Small intestine (tissue), 7 donors: ENCODE measurements at regions not wholly inside any gene's neighbourhood (a gene's known extent, or its start where the extent isn't known, plus 50 kb on each side); places are given as distances from the start of the nearest gene placed in this dataset.

ENCODE experiments used
- DNase-seq, 2 donors: peaks; one replicate each; pipeline versions ENCODE4 v3.0.0 to v3.0.0-alpha.2; 2013
- FAIRE-seq: peaks from 2 replicates; lab custom pipeline; 2012; peaks lifted over from hg19 to GRCh38; lab: Jason Lieb, UNC
- H3K27ac ChIP-seq, 3 donors: one replicate each; pipeline ENCODE4 v1.5.1; 2013; ENCODE audit warnings: low read length in 2 of 3, mild to moderate bottlenecking in 2 of 3, control low read depth in 1 of 3, inconsistent platforms in 1 of 3, low read depth in 1 of 3, moderate library complexity in 1 of 3
- H3K27me3 ChIP-seq, 3 donors: one replicate each; pipeline ENCODE4 v1.6.1; 2013; ENCODE audit warnings: low read length in 3 of 3, inconsistent platforms in 1 of 3; ENCODE audit not compliant: control insufficient read depth in 3 of 3, insufficient read depth in 3 of 3
- H3K36me3 ChIP-seq, 3 donors: one replicate each; pipeline ENCODE4 v1.6.1; 2013; ENCODE audit warnings: low read length in 3 of 3, inconsistent platforms in 1 of 3, low read depth in 1 of 3, mild to moderate bottlenecking in 1 of 3, moderate library complexity in 1 of 3; ENCODE audit not compliant: control insufficient read depth in 3 of 3, insufficient read depth in 2 of 3
- H3K4me1 ChIP-seq, 3 donors: one replicate each; pipeline ENCODE4 v1.6.1; 2013; ENCODE audit warnings: low read length in 2 of 3, inconsistent platforms in 1 of 3, low read depth in 1 of 3, mild to moderate bottlenecking in 1 of 3, moderate library complexity in 1 of 3; ENCODE audit not compliant: control insufficient read depth in 3 of 3, insufficient read depth in 2 of 3
- H3K4me3 ChIP-seq, 3 donors: one replicate each; pipeline ENCODE4 v1.5.1; 2013; ENCODE audit warnings: low read length in 3 of 3, control low read depth in 1 of 3, inconsistent platforms in 1 of 3, low read depth in 1 of 3, mild to moderate bottlenecking in 1 of 3, moderate library complexity in 1 of 3
- H3K9me3 ChIP-seq, 2 donors: one replicate each; pipeline ENCODE4 v1.6.1; 2013; ENCODE audit warnings: low read depth in 1 of 2, low read length in 1 of 2; ENCODE audit not compliant: control insufficient read depth in 2 of 2, insufficient read depth in 1 of 2
- WGBS, 3 donors: extraction: QIAGEN DNeasy Blood & Tissue Kit; methylation state at CpG; one replicate each; pipeline ENCODE4 v1.1.7; 2013; 5-methylcytosine and 5-hydroxymethylcytosine counted together
- donor health status: healthy with polysubstance abuse.
- donor health status: control.
- donor health status: control.
- donor health status: Bipolar disorder and iron deficiency.
- donor health status: healthy.

GRCh38 chr4:175444512-175444911, 367.6 kb downstream of the GPM6A start:
- Histone ChIP-seq H3K4me3 (no peak overlapping the region), H3K27ac (no peak overlapping the region), H3K4me1 (no peaks in the 10 kb centered on the region), H3K27me3 (no peaks in the 10 kb centered on the region), H3K36me3 (no peaks in the 10 kb centered on the region), H3K9me3 (no peaks in the 10 kb centered on the region)
- DNase-seq (no peak), FAIRE-seq (no peak)
- WGBS, 3 donors = 37 to 63% (median 46%) methylated on average over 4 of the region's 4 CpGs

DNA sequence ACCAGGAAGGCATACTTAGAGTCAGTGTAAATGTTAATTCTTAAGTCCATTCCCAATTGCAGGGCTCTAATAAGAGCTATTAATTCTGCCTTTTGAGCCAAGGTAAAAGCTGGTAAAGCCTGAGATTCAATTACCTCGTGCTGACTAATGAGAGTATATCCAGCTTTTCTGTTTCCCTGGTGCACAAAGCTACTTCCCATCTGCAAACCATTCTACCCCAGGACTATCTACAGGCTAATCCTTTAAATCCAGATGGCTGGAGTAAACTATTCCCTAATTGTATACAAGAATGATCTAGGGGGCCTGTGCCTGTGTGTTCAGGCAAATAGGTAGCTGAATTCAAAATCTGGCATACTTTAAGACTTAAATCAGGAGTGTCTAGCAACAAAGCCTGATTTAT, 365.0 kb downstream of the GPM6A start:
- no peaks in the 10 kb centered on the region for H3K9me3 ChIP-seq
- WGBS, 3 donors = 4 to 24% (median 4%) methylated on average over 1 of the region's 1 CpG
- FAIRE-seq (no peak), DNase-seq (no peak)
- no peak overlapping the region for H3K27ac ChIP-seq
- H3K36me3 ChIP-seq = no peaks in the 10 kb centered on the region
- no peak overlapping the region for H3K4me3 ChIP-seq
- no peaks in the 10 kb centered on the region for H3K4me1 ChIP-seq
- no peaks in the 10 kb centered on the region for H3K27me3 ChIP-seq

- no peak for DNase-seq
- no peaks in the 10 kb centered on the region for H3K36me3 ChIP-seq
- FAIRE-seq = no peak
- H3K4me3 ChIP-seq = no peak overlapping the region
- no peak overlapping the region for H3K27ac ChIP-seq
- H3K4me1 ChIP-seq = no peaks in the 10 kb centered on the region
- no peaks in the 10 kb centered on the region for H3K27me3 ChIP-seq
- peaks cover 0 to 6% of the 10 kb centered on the region in 2 donors for H3K9me3 ChIP-seq
These were observed 361.6 kb downstream of the GPM6A start for GRCh38 chr4:175450446-175450845.

- H3K27me3 ChIP-seq = no peaks in the 10 kb centered on the region
- DNase-seq (no peak), FAIRE-seq (no peak)
- no peak overlapping the region for H3K27ac ChIP-seq
- H3K4me1 ChIP-seq = no peaks in the 10 kb centered on the region
- H3K36me3 ChIP-seq = no peaks in the 10 kb centered on the region
- H3K9me3 ChIP-seq = peaks cover 0 to 9% of the 10 kb centered on the region in 2 donors
- no peak overlapping the region for H3K4me3 ChIP-seq
- WGBS, 3 donors = 64 to 74% (median 65%) methylated on average over 8 of the region's 8 CpGs
These were observed 360.7 kb downstream of the GPM6A start for GRCh38 chr4:175451238-175451965.

GRCh38 chr4:175453456-175453855, 358.6 kb downstream of the GPM6A start:
- Histone ChIP-seq H3K4me1 (no peaks in the 10 kb centered on the region), H3K9me3 (peaks cover 0 to 9% of the 10 kb centered on the region in 2 donors), H3K27ac (no peak overlapping the region), H3K4me3 (no peak overlapping the region), H3K27me3 (no peaks in the 10 kb centered on the region), H3K36me3 (no peaks in the 10 kb centered on the region)
- DNase-seq (no peak), FAIRE-seq (no peak)
- WGBS, 3 donors = 48 to 61% (median 58%) methylated on average over 2 of the region's 2 CpGs

- FAIRE-seq (no peak), DNase-seq (no peak)
- Histone ChIP-seq H3K4me3 (no peak overlapping the region), H3K27ac (no peak overlapping the region), H3K27me3 (no peaks in the 10 kb centered on the region), H3K4me1 (no peaks in the 10 kb centered on the region), H3K9me3 (peaks cover 0 to 9% of the 10 kb centered on the region in 2 donors), H3K36me3 (no peaks in the 10 kb centered on the region)
These were observed 355.9 kb downstream of the GPM6A start for GRCh38 chr4:175456131-175456530.

- DNase-seq = no peak
- Histone ChIP-seq H3K4me1 (no peaks in the 10 kb centered on the region), H3K27ac (no peak overlapping the region), H3K9me3 (peaks cover 0 to 9% of the 10 kb centered on the region in 2 donors), H3K27me3 (no peaks in the 10 kb centered on the region), H3K4me3 (no peak overlapping the region), H3K36me3 (no peaks in the 10 kb centered on the region)
- no peak for FAIRE-seq
- WGBS, 3 donors = 15 to 49% (median 34%) methylated on average over 2 of the region's 2 CpGs
These were observed 354.1 kb downstream of the GPM6A start for GRCh38 chr4:175457956-175458355.

GRCh38 chr4:175459571-175459970, 352.5 kb downstream of the GPM6A start:
- Histone ChIP-seq H3K9me3 (peaks cover 0 to 9% of the 10 kb centered on the region in 2 donors), H3K27me3 (no peaks in the 10 kb centered on the region), H3K27ac (no peak overlapping the region), H3K36me3 (no peaks in the 10 kb centered on the region), H3K4me3 (no peak overlapping the region), H3K4me1 (no peaks in the 10 kb centered on the region)
- DNase-seq (no peak), FAIRE-seq (no peak)

DNA sequence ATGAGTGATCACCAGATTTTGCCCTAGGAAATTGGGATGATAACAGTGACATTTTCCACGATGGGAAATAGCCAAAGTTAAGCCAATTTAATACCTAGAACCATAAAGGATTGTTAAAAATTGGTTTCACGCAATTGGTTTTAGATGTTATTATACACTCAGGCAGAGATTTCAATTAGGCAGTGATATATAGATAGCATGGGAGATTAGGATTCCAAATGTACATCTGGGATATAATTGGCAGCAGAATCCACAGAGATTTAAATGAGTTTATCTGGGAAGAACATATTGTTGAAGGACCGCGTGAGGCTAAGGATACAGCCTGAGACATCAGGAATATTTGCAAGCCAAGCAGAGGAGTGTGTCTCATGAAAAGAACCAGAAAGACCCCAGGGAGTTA, 351.6 kb downstream of the GPM6A start:
- FAIRE-seq = no peak
- WGBS, 3 donors = 75 to 80% (median 76%) methylated on average over 4 of the region's 4 CpGs
- Histone ChIP-seq H3K4me3 (no peak overlapping the region), H3K9me3 (peaks cover 0 to 3% of the 10 kb centered on the region in 2 donors), H3K27ac (no peak overlapping the region), H3K4me1 (no peaks in the 10 kb centered on the region), H3K27me3 (no peaks in the 10 kb centered on the region), H3K36me3 (no peaks in the 10 kb centered on the region)
- DNase-seq = no peak
